GM23338 (cell line): ENCODE measurements at regions not wholly inside any gene's neighbourhood (a gene's known extent, or its start where the extent isn't known, plus 50 kb on each side); places are given as distances from the start of the nearest gene placed in this dataset.

Experiments used
- CREB1 ChIP-seq: fragments of 250-450 bp; sonication (Bioruptor Pico); IDR thresholded peaks from 2 replicates; pipeline ENCODE4 v1.5.0; 2020; ENCODE audit warnings: low read depth, mild to moderate bottlenecking, moderate library complexity
- CTCF ChIP-seq, 2 experiments: fragments of 200-600 bp in 1 of 2; sonication (generic) in 1 of 2; conservative IDR thresholded peaks; 2 replicates each; pipeline versions ENCODE4 v1.5.1 to v1.6.1; 2016 to 2017; ENCODE audit warnings: antibody characterized with exemption in 2 of 2, low read depth in 2 of 2, mild to moderate bottlenecking in 2 of 2, moderate library complexity in 1 of 2
- ETS1 ChIP-seq: IDR thresholded peaks from 2 replicates; pipeline ENCODE4 v1.6.1; 2016; ENCODE audit warnings: antibody characterized with exemption
- EZH2 ChIP-seq: fragments of 200-600 bp; sonication (generic); IDR thresholded peaks from one replicate; pipeline ENCODE4 v1.8.0; 2017; ENCODE audit warnings: antibody characterized with exemption, mild to moderate bottlenecking, low read depth; ENCODE audit not compliant: unreplicated experiment
- EZH2phosphoT487 ChIP-seq: fragments of 200-600 bp; sonication (generic); IDR thresholded peaks from one replicate; pipeline ENCODE4 v1.8.1; 2018; ENCODE audit warnings: antibody characterized with exemption; ENCODE audit not compliant: unreplicated experiment
- NANOG ChIP-seq: IDR thresholded peaks from 2 replicates; pipeline ENCODE4 v1.6.1; 2016; ENCODE audit warnings: antibody characterized with exemption, borderline replicate concordance
- POLR2AphosphoS5 ChIP-seq: IDR thresholded peaks from 2 replicates; pipeline ENCODE4 v1.6.1; 2016; ENCODE audit warnings: antibody characterized with exemption, low read depth
- REST ChIP-seq: IDR thresholded peaks from one replicate; pipeline ENCODE4 v1.6.1; 2018; ENCODE audit warnings: antibody characterized with exemption; ENCODE audit not compliant: unreplicated experiment
- ZNF331 ChIP-seq: fragments of 250-450 bp; sonication (Bioruptor Pico); IDR thresholded peaks from 2 replicates; pipeline ENCODE4 v1.5.0; 2020; ENCODE audit warnings: low read depth, mild to moderate bottlenecking, moderate library complexity

GRCh38 chr3:23749609-23750008, 56.1 kb upstream of the UBE2E1 start:
- no peak for TF ChIP-seq CTCF (conservative IDR thresholded peaks at IDR 0.05; ENCODE audit: low read depth in 2 of 2)
- no peak for TF ChIP-seq CREB1 (CRISPR knock-in tag)
- no peak for TF ChIP-seq EZH2
- TF ChIP-seq REST, result no peak
- TF ChIP-seq POLR2AphosphoS5, result no peak
- no peak for TF ChIP-seq EZH2phosphoT487
- no peak for TF ChIP-seq NANOG
- TF ChIP-seq ZNF331 (CRISPR knock-in tag), result no peak
- TF ChIP-seq ETS1, result no peak
